Psoas muscle (tissue), 7 donors: ENCODE measurements at regions not wholly inside any gene's neighbourhood (a gene's known extent, or its start where the extent isn't known, plus 50 kb on each side); places are given as distances from the start of the nearest gene placed in this dataset.

Source experiments
- ATAC-seq, 4 donors: fragments of 200-7000 bp; cut with Tn5 transposase; one replicate each; pipeline ENCODE4 v1.9.1; 2020; ENCODE audit warnings: moderate library complexity in 3 of 4, mild to moderate bottlenecking in 2 of 4
- DNase-seq, 2 donors: peaks; one replicate each; pipeline ENCODE4 v3.0.0-alpha.2; 2020
- H3K27ac ChIP-seq: fragments of 200-600 bp; one replicate; pipeline ENCODE4 v1.8.0; 2022
- H3K27me3 ChIP-seq, 3 donors: fragments of 200-600 bp in 1 of 3; one replicate each; pipeline versions ENCODE4 v1.6.1 to v1.8.0; 2013 to 2022; ENCODE audit warnings: low read length in 2 of 3, mild to moderate bottlenecking in 2 of 3, moderate library complexity in 1 of 3; ENCODE audit not compliant: insufficient read depth in 3 of 3
- H3K36me3 ChIP-seq, 2 donors: fragments of 200-600 bp in 1 of 2; one replicate each; pipeline versions ENCODE4 v1.6.1 to v1.8.0; 2013 to 2022; ENCODE audit warnings: low read depth in 1 of 2, mild to moderate bottlenecking in 1 of 2, moderate library complexity in 1 of 2; ENCODE audit not compliant: insufficient read depth in 1 of 2
- H3K4me1 ChIP-seq: fragments of 200-600 bp; one replicate; pipeline ENCODE4 v1.8.0; 2022
- H3K4me3 ChIP-seq: fragments of 200-600 bp; one replicate; pipeline ENCODE4 v1.8.0; 2022; ENCODE audit warnings: mild to moderate bottlenecking
- H3K9me3 ChIP-seq: fragments of 200-600 bp; one replicate; pipeline ENCODE4 v1.8.0; 2022
- WGBS, 3 donors: extraction: QIAGEN DNeasy Blood & Tissue Kit; methylation state at CpG; one replicate each; pipeline versions ENCODE4 v1.1.6 to v1.1.7; 2013; 5-methylcytosine and 5-hydroxymethylcytosine counted together
- intact Hi-C, 2 donors: fragments of 100-400 bp; cut with DNase I; formaldehyde crosslinking; loops; one replicate each; pipeline versions ENCODE4 v1.11.0 to v1.14.2; 2022
- TF ChIP-seq, protein P1 (sequence below): fragments of 200-600 bp; IDR thresholded peaks from one replicate; pipeline ENCODE4 v1.8.0; 2022; ENCODE audit warnings: antibody characterized with exemption
- donor health status: healthy with polysubstance abuse.
- donor health status: DM: no; HTN: no; CAD: no; lungs with moderate emphysema.
- donor health status: Bipolar disorder and iron deficiency.
- donor health status: healthy.
- donor health status: DM: yes; HTN: yes; CAD: no.
- donor health status: DM: no; HTN: no; CAD: no.
- donor health status: DM: yes; HTN: yes; CAD: no.

DNA sequence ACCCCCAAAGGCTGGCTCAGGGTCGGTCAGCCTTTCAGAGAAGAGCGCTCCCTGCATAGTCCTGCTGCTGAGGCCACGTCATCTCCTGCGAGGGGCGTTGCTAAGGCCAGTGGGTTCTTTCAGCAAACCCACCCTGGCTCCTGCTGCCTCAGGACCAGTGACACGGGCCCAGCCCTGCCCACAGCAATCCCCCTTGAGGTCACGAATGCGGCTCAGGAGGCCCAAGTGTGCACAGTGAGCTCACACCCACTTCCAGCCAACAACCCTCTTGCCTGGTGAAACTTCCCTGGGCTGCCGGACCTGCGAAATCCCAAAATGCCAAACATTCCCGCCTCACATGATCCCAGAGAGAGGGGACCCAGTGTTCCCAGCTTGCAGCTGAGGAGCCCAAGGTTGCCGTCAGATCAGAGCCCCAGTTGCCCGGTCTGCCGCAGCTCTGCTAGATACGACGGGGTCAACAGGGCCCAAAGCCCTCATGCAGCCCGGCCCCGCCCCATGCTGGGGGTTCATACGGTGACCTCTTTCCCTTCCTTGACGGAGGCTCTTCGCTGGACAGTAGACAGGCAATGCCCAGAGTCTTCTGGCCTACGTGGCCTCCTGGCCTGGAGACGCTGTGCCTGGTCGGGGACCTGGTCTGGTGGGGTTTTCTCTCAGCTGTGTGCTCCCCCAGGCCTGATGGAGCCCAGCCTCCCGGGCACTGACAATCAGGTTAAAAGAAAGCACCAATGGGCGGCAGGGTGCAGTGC, 116.4 kb upstream of the COL5A1 start:
- Histone ChIP-seq H3K4me3 (no peak overlapping the region), H3K27ac (no peak overlapping the region), H3K36me3 (no peaks in the 10 kb centered on the region), H3K9me3 (peaks cover 3% of the 10 kb centered on the region), H3K4me1 (no peaks in the 10 kb centered on the region), H3K27me3 (peaks cover 0 to 25% (median 11%) of the 10 kb centered on the region in 3 donors)
- WGBS, 3 donors: 89 to 91% (median 89%) methylated on average over 26 of the region's 26 CpGs
- DNase-seq (peak in 1 of 2 donors; percentile 50), ATAC-seq (no peak)
- intact Hi-C loops: no loop called here
- TF ChIP-seq, protein P1, sequence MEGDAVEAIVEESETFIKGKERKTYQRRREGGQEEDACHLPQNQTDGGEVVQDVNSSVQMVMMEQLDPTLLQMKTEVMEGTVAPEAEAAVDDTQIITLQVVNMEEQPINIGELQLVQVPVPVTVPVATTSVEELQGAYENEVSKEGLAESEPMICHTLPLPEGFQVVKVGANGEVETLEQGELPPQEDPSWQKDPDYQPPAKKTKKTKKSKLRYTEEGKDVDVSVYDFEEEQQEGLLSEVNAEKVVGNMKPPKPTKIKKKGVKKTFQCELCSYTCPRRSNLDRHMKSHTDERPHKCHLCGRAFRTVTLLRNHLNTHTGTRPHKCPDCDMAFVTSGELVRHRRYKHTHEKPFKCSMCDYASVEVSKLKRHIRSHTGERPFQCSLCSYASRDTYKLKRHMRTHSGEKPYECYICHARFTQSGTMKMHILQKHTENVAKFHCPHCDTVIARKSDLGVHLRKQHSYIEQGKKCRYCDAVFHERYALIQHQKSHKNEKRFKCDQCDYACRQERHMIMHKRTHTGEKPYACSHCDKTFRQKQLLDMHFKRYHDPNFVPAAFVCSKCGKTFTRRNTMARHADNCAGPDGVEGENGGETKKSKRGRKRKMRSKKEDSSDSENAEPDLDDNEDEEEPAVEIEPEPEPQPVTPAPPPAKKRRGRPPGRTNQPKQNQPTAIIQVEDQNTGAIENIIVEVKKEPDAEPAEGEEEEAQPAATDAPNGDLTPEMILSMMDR: no peak

- Histone ChIP-seq H3K27ac (peak overlapping the region; percentile 23), H3K27me3 (peaks cover 0 to 25% (median 11%) of the 10 kb centered on the region in 3 donors), H3K4me3 (no peak overlapping the region), H3K4me1 (no peaks in the 10 kb centered on the region), H3K9me3 (peaks cover 3% of the 10 kb centered on the region), H3K36me3 (no peaks in the 10 kb centered on the region)
- 25 to 29% (median 26%) methylated on average over 26 of the region's 26 CpGs for whole genome bisulfite sequencing, 3 donors
- TF ChIP-seq, protein P1: no peak
- peak in 3 of 4 donors; percentile 32 to 59 (median 49) for ATAC-seq
- intact Hi-C loops: no loop called here
- peak; percentile 61 to 71 for DNase-seq
Observed at GRCh38 chr9:134525841-134526583, 115.6 kb upstream of the COL5A1 start.

- Histone ChIP-seq H3K4me3 (no peak overlapping the region), H3K4me1 (no peaks in the 10 kb centered on the region), H3K9me3 (peaks cover 9% of the 10 kb centered on the region), H3K27me3 (peaks cover 0 to 25% (median 11%) of the 10 kb centered on the region in 3 donors), H3K36me3 (no peaks in the 10 kb centered on the region), H3K27ac (no peak overlapping the region)
- intact Hi-C loops: no loop called here
- TF ChIP-seq, protein P1: no peak
- WGBS, 3 donors: 31 to 36% (median 36%) methylated on average over 17 to 19 of the region's 19 CpGs
- ATAC-seq (peak in 2 of 4 donors; percentile 51 to 75), DNase-seq (peak in 1 of 2 donors; percentile 54)
Observed at GRCh38 chr9:134526584-134527477, 114.8 kb upstream of the COL5A1 start.

- Histone ChIP-seq H3K27me3 (peaks cover 0 to 27% (median 15%) of the 10 kb centered on the region in 3 donors), H3K4me3 (no peak overlapping the region), H3K36me3 (no peaks in the 10 kb centered on the region), H3K27ac (no peak overlapping the region), H3K4me1 (no peaks in the 10 kb centered on the region), H3K9me3 (peaks cover 13% of the 10 kb centered on the region)
- TF ChIP-seq, protein P1: no peak
- intact Hi-C loops: no loop called here
- ATAC-seq (no peak), DNase-seq (no peak)
Observed at GRCh38 chr9:134530724-134531123, 110.9 kb upstream of the COL5A1 start.
